Left cardiac atrium (tissue), 4 donors: ENCODE measurements at regions not wholly inside any gene's neighbourhood (a gene's known extent, or its start where the extent isn't known, plus 50 kb on each side); places are given as distances from the start of the nearest gene placed in this dataset.
A peak's percentile ranks its signal among the peaks of the same experiment; 100 is the strongest.
"Not testable (repeated sequence)": the region's sequence is repeated elsewhere in the genome, so short reads cannot be mapped to it uniquely, and the experiment has no call there.

ENCODE experiments used
- ATAC-seq, 2 donors: fragments of 200-7000 bp; cut with Tn5 transposase; one replicate each; pipeline ENCODE4 v1.9.1; 2020; ENCODE audit warnings: mild to moderate bottlenecking in 2 of 2, moderate library complexity in 2 of 2
- DNase-seq: peaks from one replicate; pipeline ENCODE4 v3.0.0-alpha.2; 2020
- intact Hi-C, 2 donors: fragments of 100-400 bp; cut with DNase I; formaldehyde crosslinking; loops; one replicate each; pipeline versions ENCODE4 v1.14.1 to v1.15.1; 2022 to 2023
- donor health status: DM: no; HTN: yes; CAD: no.
- donor health status: DM: no; HTN: yes; CAD: no; lungs with severe emphysema.
- donor health status: DM: yes; HTN: yes; CAD: no.
- donor health status: Dilated cardiomyopathy.

GRCh38 chr11:36746886-36747710 lies 149.1 kb upstream of the RAG2 start:
- ATAC-seq: peak; percentile 94 to 97
- peak; percentile 77 for DNase-seq
- intact Hi-C loops: loop anchor here (5.0 kb wide), 1 partner anchor 185 kb away; no protein-coding TSS in a partner anchor

- ATAC-seq: peak; percentile 32 to 74
- intact Hi-C loops: loop anchor here (2.0 to 5.0 kb wide), 2 partner anchors 42 to 182 kb away; no protein-coding TSS in a partner anchor
- peak; percentile 87 for DNase-seq
Observed at GRCh38 chr11:36744375-36745168, 146.5 kb upstream of the RAG2 start.

- ATAC-seq (no peak), DNase-seq (no peak)
- intact Hi-C loops: no loop called here
Observed at GRCh38 chr11:36743039-36743438, 145.0 kb upstream of the RAG2 start.

DNA sequence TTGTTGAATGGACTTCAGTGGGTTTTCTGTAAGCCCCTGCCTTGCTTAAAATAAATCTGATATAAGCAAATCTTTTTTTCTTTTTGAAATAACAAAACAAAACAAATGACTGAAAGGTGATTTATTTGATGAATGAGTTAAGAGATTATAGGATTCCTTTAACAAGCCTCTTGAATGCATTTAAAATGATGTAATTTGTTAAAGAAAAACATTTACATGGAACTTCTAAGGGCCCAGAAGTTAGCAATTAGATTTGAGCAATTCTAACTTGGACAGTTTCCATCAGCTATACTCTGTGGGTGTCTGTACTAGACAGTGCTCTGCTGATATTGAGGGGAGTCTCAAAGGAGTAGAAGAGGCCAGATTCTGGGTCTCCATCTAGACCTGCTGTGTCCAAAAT lies 143.5 kb upstream of the RAG2 start:
- DNase-seq: no peak
- no peak for ATAC-seq
- intact Hi-C loops: no loop called here

- no peak for ATAC-seq
- intact Hi-C loops: no loop called here
- DNase-seq: no peak
Observed at GRCh38 chr11:36738292-36738861, 140.3 kb upstream of the RAG2 start.

GRCh38 chr11:36736103-36736502 lies 138.1 kb upstream of the RAG2 start:
- no peak for DNase-seq
- intact Hi-C loops: no loop called here
- no peak for ATAC-seq

- DNase-seq, ATAC-seq, intact Hi-C loops: not testable (repeated sequence)
Observed at GRCh38 chr11:36733721-36734120, 135.7 kb upstream of the RAG2 start.

DNA sequence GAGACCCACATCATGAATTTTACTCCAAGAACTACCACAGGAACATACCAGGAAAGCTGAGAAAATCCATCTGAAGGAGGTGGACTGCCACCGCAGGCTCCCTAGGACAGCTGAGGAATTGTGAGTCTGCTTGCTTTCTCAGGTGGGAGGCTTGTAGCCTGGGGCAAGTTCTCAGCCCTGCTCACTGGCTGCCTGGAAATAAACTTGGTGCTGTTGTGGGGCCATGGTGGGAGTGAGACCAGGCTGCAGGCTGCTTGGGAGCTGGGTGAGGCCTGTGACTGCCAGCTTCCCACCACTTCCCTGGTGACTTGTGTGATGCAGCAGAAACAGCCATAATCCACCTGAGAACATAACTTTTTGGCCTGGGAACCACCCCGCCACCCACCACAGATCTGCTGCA lies 132.7 kb upstream of the RAG2 start:
- no peak for ATAC-seq
- intact Hi-C loops: no loop called here

DNA sequence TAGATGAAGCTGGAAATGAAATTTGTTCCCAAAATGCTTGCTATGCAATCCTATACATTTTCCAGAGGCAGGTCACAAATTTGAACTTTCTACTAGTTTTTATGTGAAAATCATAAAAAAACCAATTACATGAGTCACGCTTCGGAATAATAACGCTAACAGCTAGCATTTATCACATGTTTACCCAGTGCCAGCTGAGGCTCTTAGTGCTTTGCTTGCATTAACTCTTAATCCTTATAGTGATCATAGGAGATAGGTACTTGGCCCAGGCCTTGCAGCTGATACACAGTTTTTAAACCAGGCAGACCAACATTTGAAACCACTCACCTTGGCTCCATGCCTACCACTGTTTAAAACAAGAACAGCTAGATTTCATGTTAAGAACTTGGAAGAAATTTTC lies 131.8 kb upstream of the RAG2 start:
- no peak for ATAC-seq
- intact Hi-C loops: no loop called here

More for the DNA sequence above, 132.7 kb upstream of the RAG2 start:
- DNase-seq: no peak

GRCh38 chr11:36726420-36726819 lies 128.4 kb upstream of the RAG2 start:
- DNase-seq: no peak
- intact Hi-C loops: no loop called here
- ATAC-seq: no peak

More for the DNA sequence above, 131.8 kb upstream of the RAG2 start:
- DNase-seq: no peak

DNA sequence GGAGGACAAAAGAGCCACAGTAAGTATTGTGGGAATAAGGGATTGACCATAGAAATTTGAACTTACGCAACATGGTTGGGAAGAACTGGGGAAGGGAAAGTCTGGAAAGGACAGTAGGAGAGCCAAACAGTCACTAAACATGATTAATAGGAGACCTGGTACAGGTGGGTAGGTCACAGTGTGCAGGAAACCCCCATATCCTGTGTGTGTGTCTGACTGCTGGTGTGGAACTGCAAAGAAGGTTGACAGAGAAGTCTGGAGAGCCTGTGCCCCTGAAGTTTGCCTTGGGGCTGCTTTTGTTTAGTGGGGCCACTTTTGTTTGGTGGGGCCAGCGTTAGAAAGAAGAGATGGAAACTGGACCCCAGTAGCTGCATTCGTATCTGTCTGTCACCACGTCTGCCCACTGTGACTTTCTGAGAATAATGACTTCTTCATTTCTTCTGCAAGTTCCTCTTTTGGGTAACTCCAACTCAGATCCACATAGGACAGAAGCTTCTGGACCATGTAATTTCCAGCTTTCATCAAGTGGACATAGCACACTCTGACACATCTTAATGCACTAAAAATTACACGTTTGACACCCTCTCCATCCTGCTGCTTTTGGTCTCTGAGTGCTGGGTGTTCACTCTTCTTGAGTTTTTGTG lies 126.8 kb upstream of the RAG2 start:
- intact Hi-C loops: no loop called here
- no peak for ATAC-seq
- no peak for DNase-seq

DNA sequence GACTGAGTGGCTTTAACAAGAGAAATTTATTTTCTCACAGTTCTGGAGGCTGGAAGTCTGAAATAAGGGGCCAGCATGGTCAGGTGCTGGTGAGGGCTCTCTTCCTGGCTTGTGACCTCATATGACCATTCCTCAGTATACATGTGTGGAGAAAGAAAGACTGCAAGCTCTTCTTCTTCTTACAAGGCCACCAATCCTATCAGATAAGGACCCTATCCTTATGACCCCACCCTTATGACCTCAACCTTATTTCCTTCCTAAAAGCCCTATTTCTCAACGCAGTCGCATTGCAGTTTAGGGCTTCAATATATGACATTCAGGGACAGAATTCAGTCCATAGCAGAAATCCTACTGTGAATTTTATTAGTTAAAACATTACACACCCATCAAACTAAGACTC lies 124.4 kb upstream of the RAG2 start:
- ATAC-seq (no peak), DNase-seq (no peak)
- intact Hi-C loops: no loop called here

- no peak for ATAC-seq
- intact Hi-C loops: no loop called here
- DNase-seq: no peak
Observed at GRCh38 chr11:36719358-36720107, 121.5 kb upstream of the RAG2 start.

GRCh38 chr11:36718451-36718850 lies 120.4 kb upstream of the RAG2 start:
- ATAC-seq: no peak
- intact Hi-C loops: no loop called here
- no peak for DNase-seq

DNA sequence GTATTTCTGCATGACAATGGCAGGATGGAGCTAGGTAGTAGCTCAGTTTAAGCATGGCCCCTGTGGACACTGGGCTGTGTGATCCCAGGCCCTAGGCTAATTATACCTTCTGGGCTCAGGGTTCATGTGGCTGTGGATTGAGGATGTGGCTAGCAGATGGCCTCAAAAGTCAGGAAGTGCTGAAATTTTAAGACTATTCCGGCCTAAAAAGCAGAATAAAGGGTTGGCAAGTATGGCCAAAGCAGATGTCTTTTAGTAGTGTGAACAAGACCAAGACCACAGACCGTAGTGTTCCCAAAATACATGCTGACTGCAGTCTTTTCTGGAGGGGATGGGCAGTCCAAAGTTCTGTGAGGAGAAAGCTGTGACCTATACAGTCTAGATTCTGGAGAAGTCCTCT lies 115.7 kb upstream of the RAG2 start:
- intact Hi-C loops: no loop called here
- DNase-seq: no peak
- peak; percentile 50 to 67 for ATAC-seq

GRCh38 chr11:36711104-36711825 lies 113.2 kb upstream of the RAG2 start:
- DNase-seq: no peak
- ATAC-seq: no peak
- intact Hi-C loops: no loop called here
